RWPE2 (cell line): ENCODE measurements at regions not wholly inside any gene's neighbourhood (a gene's known extent, or its start where the extent isn't known, plus 50 kb on each side); places are given as distances from the start of the nearest gene placed in this dataset.
A peak's percentile ranks its signal among the peaks of the same experiment; 100 is the strongest.

Experiments used
- ATAC-seq: fragments of 200-7000 bp; cut with Tn5 transposase; 3 replicates; pipeline ENCODE4 v1.9.1; 2021; ENCODE audit warnings: low read depth
- DNase-seq: peaks from one replicate; pipeline ENCODE4 v3.0.0-alpha.2; 2020; ENCODE audit warnings: low spot score
- H3K27ac ChIP-seq: fragments of 450-650 bp; 2 replicates; pipeline ENCODE4 v1.5.1; 2017; ENCODE audit warnings: mild to moderate bottlenecking; ENCODE audit not compliant: poor library complexity, severe bottlenecking
- H3K27me3 ChIP-seq: fragments of 250-450 bp; sonication (Bioruptor Pico); 2 replicates; pipeline ENCODE4 v1.5.1; 2021; ENCODE audit warnings: mild to moderate bottlenecking, moderate library complexity; ENCODE audit not compliant: insufficient read depth, poor library complexity, severe bottlenecking
- H3K36me3 ChIP-seq: fragments of 250-450 bp; sonication (Bioruptor Pico); 2 replicates; pipeline ENCODE4 v1.5.1; 2020; ENCODE audit warnings: low read depth, mild to moderate bottlenecking, moderate library complexity
- H3K4me1 ChIP-seq: fragments of 250-450 bp; sonication (Bioruptor Pico); 2 replicates; pipeline ENCODE4 v1.5.1; 2021; ENCODE audit warnings: mild to moderate bottlenecking, moderate library complexity; ENCODE audit not compliant: insufficient read depth, poor library complexity, severe bottlenecking
- H3K4me3 ChIP-seq: fragments of 250-450 bp; sonication (Bioruptor Pico); 2 replicates; pipeline ENCODE4 v1.5.1; 2021; ENCODE audit warnings: mild to moderate bottlenecking, moderate library complexity; ENCODE audit not compliant: severe bottlenecking
- H3K9me3 ChIP-seq: fragments of 250-450 bp; sonication (Bioruptor Pico); 2 replicates; pipeline ENCODE4 v1.5.1; 2021; ENCODE audit warnings: mild to moderate bottlenecking, moderate library complexity; ENCODE audit not compliant: severe bottlenecking
- CTCF ChIP-seq: fragments of 450-650 bp; IDR thresholded peaks from one replicate; pipeline ENCODE4 v1.5.1; 2017; ENCODE audit warnings: mild to moderate bottlenecking, moderate library complexity; ENCODE audit not compliant: poor library complexity, severe bottlenecking

- TF ChIP-seq CTCF: no peak
- no peak overlapping the region for H3K27ac ChIP-seq
- no peaks in the 10 kb centered on the region for H3K36me3 ChIP-seq
- no peak overlapping the region for H3K4me3 ChIP-seq
- DNase-seq (no peak), ATAC-seq (peak; percentile 79)
- peaks cover 2% of the 10 kb centered on the region for H3K4me1 ChIP-seq
- H3K9me3 ChIP-seq: no peaks in the 10 kb centered on the region
- no peaks in the 10 kb centered on the region for H3K27me3 ChIP-seq
Measured at GRCh38 chr3:80087767-80088166, 320.0 kb upstream of the ROBO1 start.

GRCh38 chr3:80086426-80086825 is 318.6 kb upstream of the ROBO1 start:
- Histone ChIP-seq H3K9me3 (no peaks in the 10 kb centered on the region), H3K27me3 (no peaks in the 10 kb centered on the region), H3K4me1 (peaks cover 2% of the 10 kb centered on the region), H3K27ac (no peak overlapping the region), H3K4me3 (no peak overlapping the region), H3K36me3 (no peaks in the 10 kb centered on the region)
- ATAC-seq (no peak), DNase-seq (no peak)
- TF ChIP-seq CTCF: no peak

GRCh38 chr3:80079886-80080285 is 312.1 kb upstream of the ROBO1 start:
- H3K27me3 ChIP-seq: no peaks in the 10 kb centered on the region
- ATAC-seq: no peak

GRCh38 chr3:80068459-80068858 is 300.7 kb upstream of the ROBO1 start:
- H3K4me3 ChIP-seq: no peak overlapping the region
- TF ChIP-seq CTCF: no peak
- DNase-seq: no peak

More at GRCh38 chr3:80079886-80080285, 312.1 kb upstream of the ROBO1 start:
- Histone ChIP-seq H3K9me3 (no peaks in the 10 kb centered on the region), H3K27ac (no peak overlapping the region), H3K4me3 (no peak overlapping the region), H3K4me1 (no peaks in the 10 kb centered on the region), H3K36me3 (no peaks in the 10 kb centered on the region)
- DNase-seq: no peak
- TF ChIP-seq CTCF: no peak

GRCh38 chr3:80063535-80063934 is 295.7 kb upstream of the ROBO1 start:
- TF ChIP-seq CTCF: no peak
- Histone ChIP-seq H3K27me3 (no peaks in the 10 kb centered on the region), H3K36me3 (no peaks in the 10 kb centered on the region), H3K9me3 (no peaks in the 10 kb centered on the region), H3K4me3 (no peak overlapping the region), H3K27ac (no peak overlapping the region), H3K4me1 (no peaks in the 10 kb centered on the region)
- ATAC-seq (no peak), DNase-seq (no peak)

More at GRCh38 chr3:80068459-80068858, 300.7 kb upstream of the ROBO1 start:
- H3K36me3 ChIP-seq: no peaks in the 10 kb centered on the region
- no peaks in the 10 kb centered on the region for H3K27me3 ChIP-seq
- no peak overlapping the region for H3K27ac ChIP-seq
- no peak for ATAC-seq
- H3K4me1 ChIP-seq: no peaks in the 10 kb centered on the region
- no peaks in the 10 kb centered on the region for H3K9me3 ChIP-seq
